ENCODE measurements at regions not wholly inside any gene's neighbourhood (a gene's known extent, or its start where the extent isn't known, plus 50 kb on each side); places are given as distances from the start of the nearest gene placed in this dataset.

DNA sequence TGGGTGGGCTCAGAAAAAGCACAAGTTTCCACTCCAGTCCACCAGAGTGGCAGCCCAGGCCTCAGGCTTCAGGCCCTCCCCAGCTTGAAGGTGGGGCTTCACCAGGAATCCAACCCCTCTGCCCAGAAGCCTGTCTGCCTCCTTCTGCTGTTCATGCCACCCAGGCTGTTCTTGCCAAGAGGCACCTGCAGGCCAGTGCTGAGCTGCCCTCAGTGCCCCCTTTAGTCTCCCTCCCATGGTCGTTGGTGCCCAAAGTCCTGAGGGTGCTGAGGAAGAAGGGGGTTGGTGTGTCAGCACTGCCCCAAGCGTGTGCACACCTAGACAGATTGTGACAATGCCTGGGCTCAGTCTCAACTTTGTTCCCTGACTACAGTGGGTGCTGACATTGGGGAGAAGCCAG is 475.3 kb downstream of the EPHA5 start:
- DNase-seq (ENCODE audit: low read depth in 1 of 2, low spot score in 2 of 2) = no peak
- Histone ChIP-seq H3K27ac (no peak overlapping the region), H3K4me1 (replicated peaks) (no peaks in the 10 kb centered on the region), H3K9me3 (replicated peaks) (no peaks in the 10 kb centered on the region), H3K27me3 (replicated peaks) (no peaks in the 10 kb centered on the region), H3K4me3 (no peak overlapping the region), H3K36me3 (no peaks in the 10 kb centered on the region)

- DNase-seq (ENCODE audit: low read depth in 1 of 2, low spot score in 2 of 2) = no peak
- H3K4me1 ChIP-seq (replicated peaks) = no peaks in the 10 kb centered on the region
- H3K36me3 ChIP-seq = no peaks in the 10 kb centered on the region
- H3K27me3 ChIP-seq (replicated peaks) = no peaks in the 10 kb centered on the region
- no peak overlapping the region for H3K4me3 ChIP-seq
- no peaks in the 10 kb centered on the region for H3K9me3 ChIP-seq (replicated peaks)
- H3K27ac ChIP-seq = no peak overlapping the region
These were observed 476.3 kb downstream of the EPHA5 start for GRCh38 chr4:65193985-65194384.

DNA sequence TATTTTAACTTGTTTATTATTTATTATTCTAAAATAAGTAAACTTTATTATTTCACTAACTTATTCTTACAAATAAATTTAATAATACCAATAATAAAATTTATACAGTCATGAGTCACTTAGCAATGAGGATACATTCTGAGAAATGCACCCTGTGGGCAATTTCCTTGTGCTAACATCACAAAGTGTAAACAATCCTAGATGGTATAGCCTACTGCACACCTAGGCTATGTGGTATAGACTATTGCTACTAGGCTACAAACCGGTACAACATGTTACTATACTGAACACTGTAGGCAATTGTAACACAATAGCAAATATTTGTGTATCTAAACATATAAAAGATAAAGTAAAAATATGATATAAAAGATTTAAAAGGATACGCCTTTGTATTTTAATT is 479.5 kb downstream of the EPHA5 start:
- Histone ChIP-seq H3K36me3 (no peaks in the 10 kb centered on the region), H3K27ac (no peak overlapping the region), H3K27me3 (replicated peaks) (no peaks in the 10 kb centered on the region), H3K4me3 (no peak overlapping the region), H3K4me1 (replicated peaks) (no peaks in the 10 kb centered on the region), H3K9me3 (replicated peaks) (no peaks in the 10 kb centered on the region)
- DNase-seq (ENCODE audit: low read depth in 1 of 2, low spot score in 2 of 2) = no peak

- H3K4me3 ChIP-seq = no peak overlapping the region
- no peak overlapping the region for H3K27ac ChIP-seq
- H3K36me3 ChIP-seq = no peaks in the 10 kb centered on the region
- no peaks in the 10 kb centered on the region for H3K4me1 ChIP-seq (replicated peaks)
- no peaks in the 10 kb centered on the region for H3K27me3 ChIP-seq (replicated peaks)
- DNase-seq (ENCODE audit: low read depth in 1 of 2, low spot score in 2 of 2) = no peak
- H3K9me3 ChIP-seq (replicated peaks) = no peaks in the 10 kb centered on the region
These were observed 494.7 kb downstream of the EPHA5 start for GRCh38 chr4:65175585-65175984.

- Histone ChIP-seq H3K27me3 (replicated peaks) (no peaks in the 10 kb centered on the region), H3K4me1 (replicated peaks) (no peaks in the 10 kb centered on the region), H3K36me3 (no peaks in the 10 kb centered on the region), H3K9me3 (replicated peaks) (no peaks in the 10 kb centered on the region), H3K27ac (no peak overlapping the region), H3K4me3 (no peak overlapping the region)
- DNase-seq (ENCODE audit: low read depth in 1 of 2, low spot score in 2 of 2) = no peak
These were observed 499.3 kb downstream of the EPHA5 start for GRCh38 chr4:65170768-65171514.

DNA sequence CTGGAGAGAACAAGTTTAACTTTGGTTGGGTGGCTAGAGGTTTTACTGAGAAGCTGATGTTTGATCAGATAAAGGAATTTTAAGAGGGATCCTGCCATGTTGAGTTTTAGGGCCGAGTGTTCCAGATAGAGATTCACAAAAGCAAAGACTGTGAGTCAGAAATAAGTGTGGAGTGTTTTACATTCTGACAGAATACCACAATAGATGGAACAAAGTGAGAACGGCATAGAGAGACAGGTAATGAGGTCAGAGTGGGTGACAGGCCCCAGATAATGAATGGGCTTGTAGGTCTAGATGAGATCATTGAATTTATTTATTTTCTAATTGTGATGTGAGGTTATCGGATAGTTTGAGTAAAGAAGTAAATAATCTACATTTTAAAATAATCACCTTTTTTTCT is 502.6 kb downstream of the EPHA5 start:
- H3K4me3 ChIP-seq = no peak overlapping the region
- DNase-seq (ENCODE audit: low read depth in 1 of 2, low spot score in 2 of 2) = no peak
- no peaks in the 10 kb centered on the region for H3K4me1 ChIP-seq (replicated peaks)

GRCh38 chr4:65152205-65152604 is 518.1 kb downstream of the EPHA5 start:
- no peaks in the 10 kb centered on the region for H3K27me3 ChIP-seq (replicated peaks)

More for the DNA sequence above, 502.6 kb downstream of the EPHA5 start:
- Histone ChIP-seq H3K27ac (no peak overlapping the region), H3K36me3 (no peaks in the 10 kb centered on the region), H3K27me3 (replicated peaks) (no peaks in the 10 kb centered on the region), H3K9me3 (replicated peaks) (no peaks in the 10 kb centered on the region)

GRCh38 chr4:65139998-65140397 is 530.3 kb downstream of the EPHA5 start:
- Histone ChIP-seq H3K4me1 (replicated peaks) (no peaks in the 10 kb centered on the region), H3K36me3 (no peaks in the 10 kb centered on the region), H3K27ac (no peak overlapping the region), H3K4me3 (no peak overlapping the region), H3K9me3 (replicated peaks) (no peaks in the 10 kb centered on the region), H3K27me3 (replicated peaks) (no peaks in the 10 kb centered on the region)
- no peak for DNase-seq (ENCODE audit: low read depth in 1 of 2, low spot score in 2 of 2)

More at GRCh38 chr4:65152205-65152604, 518.1 kb downstream of the EPHA5 start:
- 0 out of 2 replicates have a peak, but pooled peaks cover 2% of the 10 kb centered on the region for H3K9me3 ChIP-seq (replicated peaks)
- H3K27ac ChIP-seq = no peak overlapping the region
- DNase-seq (ENCODE audit: low read depth in 1 of 2, low spot score in 2 of 2) = no peak
- no peaks in the 10 kb centered on the region for H3K36me3 ChIP-seq
- H3K4me3 ChIP-seq = no peak overlapping the region
- no peaks in the 10 kb centered on the region for H3K4me1 ChIP-seq (replicated peaks)

- Histone ChIP-seq H3K36me3 (no peaks in the 10 kb centered on the region), H3K9me3 (replicated peaks) (no peaks in the 10 kb centered on the region), H3K27ac (no peak overlapping the region), H3K4me1 (replicated peaks) (no peaks in the 10 kb centered on the region), H3K4me3 (no peak overlapping the region), H3K27me3 (replicated peaks) (no peaks in the 10 kb centered on the region)
- DNase-seq (ENCODE audit: low read depth in 1 of 2, low spot score in 2 of 2) = no peak
These were observed 544.1 kb downstream of the EPHA5 start for GRCh38 chr4:65126200-65126599.

GRCh38 chr4:65120287-65120686 is 550.0 kb downstream of the EPHA5 start:
- Histone ChIP-seq H3K4me3 (no peak overlapping the region), H3K27ac (no peak overlapping the region), H3K9me3 (replicated peaks) (no peaks in the 10 kb centered on the region), H3K27me3 (replicated peaks) (no peaks in the 10 kb centered on the region), H3K4me1 (replicated peaks) (no peaks in the 10 kb centered on the region), H3K36me3 (no peaks in the 10 kb centered on the region)
- DNase-seq (ENCODE audit: low read depth in 1 of 2, low spot score in 2 of 2) = no peak

DNA sequence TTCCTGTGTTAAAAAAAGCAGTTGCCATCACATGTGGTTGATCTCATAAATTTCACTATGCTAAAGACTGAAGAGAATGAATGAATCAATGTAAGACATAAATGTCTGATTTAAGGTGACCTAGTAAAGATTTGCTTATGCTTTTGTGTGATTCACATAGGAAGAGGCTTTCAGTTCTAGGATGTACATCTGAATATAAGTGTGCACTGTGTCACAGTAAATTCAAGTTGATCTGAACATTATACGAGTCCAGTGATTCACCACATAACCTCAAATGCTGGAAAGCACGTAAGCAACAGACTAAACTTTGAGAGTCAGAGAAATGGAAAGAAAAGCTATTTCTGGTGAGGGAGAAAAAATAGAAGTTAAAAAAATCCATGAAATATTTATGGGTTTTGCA is 567.9 kb downstream of the EPHA5 start:
- no peaks in the 10 kb centered on the region for H3K9me3 ChIP-seq (replicated peaks)
- H3K27me3 ChIP-seq (replicated peaks) = no peaks in the 10 kb centered on the region
- no peak overlapping the region for H3K27ac ChIP-seq
- H3K4me3 ChIP-seq = no peak overlapping the region
- H3K4me1 ChIP-seq (replicated peaks) = no peaks in the 10 kb centered on the region
- no peaks in the 10 kb centered on the region for H3K36me3 ChIP-seq
- no peak for DNase-seq (ENCODE audit: low read depth in 1 of 2, low spot score in 2 of 2)

- no peaks in the 10 kb centered on the region for H3K36me3 ChIP-seq
- H3K27ac ChIP-seq = no peak overlapping the region
- no peak for DNase-seq (ENCODE audit: low read depth in 1 of 2, low spot score in 2 of 2)
- H3K4me1 ChIP-seq (replicated peaks) = no peaks in the 10 kb centered on the region
- no peaks in the 10 kb centered on the region for H3K27me3 ChIP-seq (replicated peaks)
- no peak overlapping the region for H3K4me3 ChIP-seq
- no peaks in the 10 kb centered on the region for H3K9me3 ChIP-seq (replicated peaks)
These were observed 573.7 kb downstream of the EPHA5 start for GRCh38 chr4:65096630-65097029.

DNA sequence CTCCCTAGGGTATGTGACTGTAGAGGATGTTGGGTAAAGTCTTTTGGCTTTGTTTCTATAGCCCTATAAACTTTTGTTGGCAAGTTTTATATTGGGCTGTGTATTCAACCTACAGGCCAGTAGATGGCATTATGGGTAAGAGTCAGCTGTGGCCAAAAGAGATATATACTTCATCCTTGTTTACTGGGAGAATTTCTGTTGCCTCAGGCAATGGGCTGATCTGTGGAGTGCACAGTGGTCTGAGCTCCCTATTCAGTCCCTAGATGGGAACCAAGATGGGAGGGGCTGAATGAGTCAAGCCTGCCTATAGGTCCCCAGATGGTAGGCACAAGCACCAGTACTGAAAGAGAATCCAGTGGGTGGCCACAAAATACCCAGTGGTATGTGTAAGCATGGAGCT is 580.6 kb downstream of the EPHA5 start:
- H3K27me3 ChIP-seq (replicated peaks) = no peaks in the 10 kb centered on the region
- DNase-seq (ENCODE audit: low read depth in 1 of 2, low spot score in 2 of 2) = no peak
- no peak overlapping the region for H3K4me3 ChIP-seq
- H3K4me1 ChIP-seq (replicated peaks) = no peaks in the 10 kb centered on the region
- no peak overlapping the region for H3K27ac ChIP-seq
- no peaks in the 10 kb centered on the region for H3K36me3 ChIP-seq
- no peaks in the 10 kb centered on the region for H3K9me3 ChIP-seq (replicated peaks)

GRCh38 chr4:65083076-65083475 is 587.2 kb downstream of the EPHA5 start:
- Histone ChIP-seq H3K36me3 (no peaks in the 10 kb centered on the region), H3K4me3 (no peak overlapping the region), H3K9me3 (replicated peaks) (no peaks in the 10 kb centered on the region), H3K4me1 (replicated peaks) (no peaks in the 10 kb centered on the region), H3K27me3 (replicated peaks) (no peaks in the 10 kb centered on the region), H3K27ac (no peak overlapping the region)
- no peak for DNase-seq (ENCODE audit: low read depth in 1 of 2, low spot score in 2 of 2)

- no peak for DNase-seq (ENCODE audit: low read depth in 1 of 2, low spot score in 2 of 2)
- Histone ChIP-seq H3K4me1 (replicated peaks) (no peaks in the 10 kb centered on the region), H3K9me3 (replicated peaks) (no peaks in the 10 kb centered on the region; the same call in 1 of the 2 replicates), H3K36me3 (no peaks in the 10 kb centered on the region), H3K27me3 (replicated peaks) (no peaks in the 10 kb centered on the region), H3K4me3 (no peak overlapping the region), H3K27ac (no peak overlapping the region)
These were observed 598.7 kb downstream of the EPHA5 start for GRCh38 chr4:65071564-65071963.
